Hematopoietic multipotent progenitor cell treated with erythropoietin and hydrocortisone succinate and interleukin-3 and kit ligand, for 4 days (in vitro differentiated cells): ENCODE measurements at regions not wholly inside any gene's neighbourhood (a gene's known extent, or its start where the extent isn't known, plus 50 kb on each side); places are given as distances from the start of the nearest gene placed in this dataset.

Experiments used
- DNase-seq: peaks from one replicate; pipeline ENCODE4 v3.0.0-alpha.2; 2015

DNA sequence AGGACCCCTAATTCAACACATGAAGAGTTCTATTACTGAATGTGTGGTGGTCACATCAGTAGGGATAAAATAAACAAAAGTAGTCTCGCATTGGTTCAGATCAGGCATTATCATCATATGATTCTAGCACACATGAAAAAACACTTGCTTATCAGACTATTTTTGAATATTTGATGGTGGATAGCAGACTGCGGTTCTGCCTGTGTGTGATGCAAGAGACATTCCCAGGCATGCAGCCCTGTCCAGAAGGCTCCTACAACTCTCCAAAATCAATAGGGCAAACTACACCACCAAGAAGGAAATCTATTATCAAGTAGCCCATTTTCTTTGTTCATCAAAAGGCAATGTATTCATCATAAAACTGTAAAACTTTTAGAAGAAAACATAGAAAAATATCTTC lies 304.7 kb downstream of the DUSP10 start:
- no peak for DNase-seq

DNA sequence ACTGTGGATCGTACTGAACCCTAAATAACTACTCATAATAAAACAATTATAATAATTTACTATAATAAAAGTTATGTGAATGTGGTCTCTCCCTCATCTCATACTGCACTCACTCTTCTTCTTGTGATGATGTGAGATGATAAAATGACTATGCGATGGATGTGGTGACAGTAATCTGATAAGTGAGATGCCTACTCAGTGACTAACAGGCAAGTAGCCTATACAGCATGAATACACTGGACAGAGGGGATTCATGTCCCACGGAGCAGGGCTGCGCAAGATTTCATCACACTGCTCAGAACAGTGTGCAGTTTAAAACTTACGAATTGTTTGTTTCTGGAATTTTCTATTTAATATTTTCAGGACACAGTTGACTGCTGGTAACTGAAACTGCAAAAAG lies 304.0 kb downstream of the DUSP10 start:
- DNase-seq: no peak

DNA sequence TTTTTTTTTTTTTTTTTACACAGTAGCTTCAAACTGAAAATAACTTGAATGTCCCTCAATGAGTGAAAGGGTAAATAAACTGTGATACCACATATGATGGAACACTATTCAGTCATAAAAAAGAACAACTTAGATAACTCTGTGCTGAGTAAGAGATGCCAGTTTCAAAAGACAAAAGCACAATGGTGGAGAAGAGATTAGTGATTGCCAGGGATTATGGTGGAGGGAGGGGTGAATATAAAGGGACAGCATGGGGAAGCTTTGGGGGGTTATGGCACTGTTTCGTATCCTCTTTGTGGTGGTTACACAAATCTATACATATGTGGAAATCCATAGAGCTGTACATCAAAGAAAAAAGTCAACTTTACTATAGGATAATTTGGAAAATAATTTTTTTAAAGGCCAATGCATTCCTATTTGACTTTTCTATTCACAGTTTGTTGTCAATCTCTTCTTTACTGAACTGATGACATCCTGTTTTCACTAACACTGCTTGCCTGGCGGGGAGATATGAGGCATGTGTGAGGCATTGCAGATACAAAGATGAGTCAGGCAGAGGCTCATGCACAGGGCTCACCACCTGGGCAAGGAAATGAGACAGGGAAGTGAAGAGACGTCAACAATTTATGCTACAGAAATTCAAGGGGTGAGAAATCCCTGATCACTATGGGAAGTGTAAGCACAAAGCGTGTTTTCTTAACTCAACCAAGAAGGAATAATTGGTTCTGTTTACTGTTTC lies 302.7 kb downstream of the DUSP10 start:
- peak; percentile 13 for DNase-seq

DNA sequence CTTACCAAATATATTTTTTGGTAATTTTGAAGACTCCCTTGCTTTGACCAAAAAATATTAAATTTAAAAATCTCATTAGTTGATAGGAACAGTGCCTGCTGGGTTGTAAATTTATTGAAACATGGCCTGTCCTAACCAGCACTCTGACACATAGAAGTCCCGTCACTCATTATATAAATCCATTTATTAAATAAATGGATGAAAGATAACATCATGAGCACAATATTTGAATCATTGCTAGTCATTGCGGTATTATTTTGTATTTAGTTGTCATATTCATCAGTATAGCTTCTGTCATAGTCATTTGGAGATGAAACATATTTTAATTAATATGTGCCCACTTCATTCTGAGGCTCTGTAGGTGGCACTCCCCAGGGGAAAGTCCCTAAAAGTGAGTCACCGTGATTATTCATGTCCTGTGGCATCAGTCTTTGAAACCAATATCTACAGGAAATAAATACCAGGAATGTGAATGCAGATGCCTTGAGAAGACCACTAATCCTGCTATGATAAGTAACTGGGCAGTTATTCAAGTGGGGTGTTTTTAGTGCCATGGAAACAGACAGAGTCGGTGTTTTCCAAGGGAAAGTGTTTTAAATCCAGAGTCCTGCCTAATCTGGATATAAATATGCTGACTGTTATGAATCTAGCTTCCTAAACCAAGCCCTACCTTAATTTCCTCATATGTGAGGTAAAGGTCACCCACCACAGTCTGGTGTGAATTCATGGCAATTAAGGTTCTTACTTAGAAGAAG lies 302.0 kb downstream of the DUSP10 start:
- peak; percentile 3 for DNase-seq

DNA sequence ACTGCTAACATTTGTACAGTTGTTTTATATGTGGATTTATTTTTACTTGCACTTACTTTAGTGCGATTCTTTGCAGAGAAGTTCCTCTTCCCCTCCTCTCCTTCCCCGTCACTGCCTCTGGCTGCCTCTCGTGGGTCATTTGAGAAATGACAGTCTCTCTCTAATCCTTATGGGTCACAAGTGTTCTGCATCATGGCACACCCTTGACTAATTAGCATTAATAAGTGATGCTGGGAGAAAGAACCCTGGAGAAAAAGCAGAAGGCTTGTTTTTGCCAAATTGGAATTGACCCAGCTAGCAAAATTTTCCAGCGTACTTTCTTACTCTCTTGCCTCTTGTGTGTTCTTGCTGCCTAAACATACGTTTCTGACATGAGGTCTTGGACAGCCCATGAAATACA lies 301.2 kb downstream of the DUSP10 start:
- DNase-seq: peak; percentile 54

DNA sequence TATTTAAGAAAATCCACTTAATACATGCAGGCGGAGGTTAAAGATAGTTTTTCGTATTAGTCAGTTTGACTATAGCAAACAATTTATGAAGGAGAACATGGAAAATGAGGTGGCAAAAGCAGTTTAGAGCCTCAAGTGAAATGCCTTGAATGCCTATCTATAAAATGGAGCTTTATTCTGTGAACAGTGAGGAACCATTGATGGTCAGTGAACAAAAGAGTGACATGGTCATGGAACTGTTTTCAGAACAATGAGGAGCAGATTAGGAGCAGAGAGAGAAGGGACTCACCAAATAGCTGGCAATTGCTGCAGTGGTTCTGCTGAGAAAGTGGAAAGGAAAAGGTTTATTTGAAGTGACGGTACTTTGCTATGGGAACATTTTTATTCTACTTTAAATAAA lies 299.8 kb downstream of the DUSP10 start:
- DNase-seq: no peak

DNA sequence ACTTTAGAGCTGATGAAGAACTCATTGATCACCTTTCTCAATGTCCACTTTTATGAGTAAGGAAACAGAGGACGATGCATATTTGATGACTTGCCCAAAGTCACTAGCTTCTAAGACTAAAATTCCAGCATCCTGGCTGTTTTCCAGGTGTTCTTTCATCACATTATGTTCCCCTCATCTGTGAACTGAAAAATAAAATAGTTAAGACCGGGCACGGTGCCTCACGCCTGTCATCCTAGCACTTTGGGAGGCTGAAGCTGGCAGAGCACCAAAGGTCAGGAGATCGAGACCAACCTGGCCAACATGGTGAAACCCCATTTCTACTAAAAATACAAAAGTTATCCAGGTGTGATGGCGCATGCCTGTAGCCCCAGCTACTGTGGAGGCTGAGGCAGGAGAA lies 297.5 kb downstream of the DUSP10 start:
- no peak for DNase-seq

DNA sequence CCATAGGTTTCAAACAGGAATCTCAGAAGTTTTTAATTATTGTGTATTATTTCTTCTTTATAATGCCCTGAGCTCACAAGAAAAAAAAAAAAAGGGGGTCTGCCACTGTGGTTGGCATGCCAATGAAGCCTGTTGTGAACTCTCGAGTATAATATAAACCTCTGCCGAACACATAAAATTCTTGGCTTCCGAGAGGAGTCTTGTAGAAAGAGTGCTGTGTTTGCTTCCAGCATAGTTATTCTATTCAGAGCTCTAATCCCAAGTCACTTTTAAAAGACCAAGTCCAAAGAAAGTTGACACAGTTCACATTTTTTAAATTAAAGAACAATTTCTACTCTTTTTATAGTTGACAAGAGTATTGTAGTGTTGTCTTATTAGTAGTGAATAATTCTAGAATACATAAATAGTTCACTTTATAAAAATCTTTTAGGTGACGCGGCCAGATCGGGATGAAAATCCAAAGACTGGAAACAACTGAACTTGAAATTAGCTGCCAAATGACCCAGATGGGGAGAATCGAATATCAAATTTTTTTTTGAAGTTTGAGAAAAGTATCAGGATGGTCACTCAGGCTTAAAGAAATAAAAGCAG lies 293.2 kb downstream of the DUSP10 start:
- no peak for DNase-seq

DNA sequence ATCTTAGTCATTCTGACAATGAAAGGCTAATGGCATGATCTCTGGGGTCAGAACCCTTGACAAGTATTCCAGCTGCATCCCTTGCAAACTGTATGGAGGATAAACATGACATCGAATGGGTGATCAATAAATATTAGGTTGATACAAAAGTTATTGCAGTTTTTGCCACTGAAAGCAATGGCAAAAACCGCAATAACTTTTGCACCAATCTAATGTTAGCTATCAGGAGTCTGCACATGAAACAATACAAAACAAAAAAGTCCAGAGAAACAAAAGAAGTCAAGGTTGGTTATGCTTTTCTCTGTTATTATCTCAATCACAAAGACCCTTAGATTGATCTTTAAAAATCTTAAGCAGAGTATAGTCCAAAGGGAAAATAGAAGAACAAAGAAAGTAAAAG lies 292.7 kb downstream of the DUSP10 start:
- no peak for DNase-seq

DNA sequence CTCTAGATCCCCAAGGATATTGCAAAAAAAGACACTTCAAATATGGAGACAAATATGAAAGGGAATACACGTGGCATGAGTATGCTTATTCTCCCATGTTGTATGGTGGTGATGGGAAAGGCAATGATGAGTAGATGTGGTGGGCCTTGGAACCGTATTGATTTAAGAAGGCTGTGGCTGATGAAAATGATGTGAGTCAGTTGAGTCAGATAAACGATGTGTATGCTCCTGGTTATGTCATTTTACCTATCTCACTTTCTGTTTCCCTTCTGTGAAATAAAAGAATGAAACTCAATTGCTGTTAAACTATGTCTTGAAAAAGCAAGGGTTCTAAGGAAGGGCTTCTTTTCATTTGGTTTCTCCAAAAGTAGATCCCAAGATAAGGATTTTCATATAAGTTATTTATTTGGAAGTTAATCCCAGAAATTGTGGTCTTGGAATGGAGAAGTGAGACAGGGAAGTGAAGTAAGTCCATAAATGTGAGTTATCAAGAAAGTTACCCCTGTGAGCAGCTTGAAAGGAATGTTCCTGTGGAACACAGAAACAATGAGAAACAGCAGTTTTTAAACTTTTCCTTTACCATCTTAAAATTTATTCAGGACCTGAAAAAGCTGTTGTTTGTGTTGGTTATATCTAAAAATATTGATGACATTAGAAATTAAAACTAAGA lies 292.0 kb downstream of the DUSP10 start:
- no peak for DNase-seq

DNA sequence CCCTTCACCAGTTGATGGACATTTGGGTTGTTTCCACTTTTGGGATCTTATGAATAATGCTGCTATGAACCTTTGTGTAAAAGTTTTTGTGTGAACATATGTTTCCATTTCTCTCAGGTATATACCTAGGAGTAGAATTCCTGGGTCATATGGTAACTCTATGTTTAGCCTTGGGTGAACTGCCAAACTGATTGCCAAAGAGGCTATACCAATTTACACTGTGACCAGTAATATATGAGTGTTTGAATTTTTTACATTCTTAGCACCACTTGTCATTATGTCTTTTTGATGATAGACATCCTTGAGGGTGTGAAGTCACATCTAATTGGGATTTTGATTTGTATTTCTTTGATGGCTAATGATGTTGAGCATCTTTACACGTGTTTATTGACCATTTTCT lies 290.1 kb downstream of the DUSP10 start:
- no peak for DNase-seq

DNA sequence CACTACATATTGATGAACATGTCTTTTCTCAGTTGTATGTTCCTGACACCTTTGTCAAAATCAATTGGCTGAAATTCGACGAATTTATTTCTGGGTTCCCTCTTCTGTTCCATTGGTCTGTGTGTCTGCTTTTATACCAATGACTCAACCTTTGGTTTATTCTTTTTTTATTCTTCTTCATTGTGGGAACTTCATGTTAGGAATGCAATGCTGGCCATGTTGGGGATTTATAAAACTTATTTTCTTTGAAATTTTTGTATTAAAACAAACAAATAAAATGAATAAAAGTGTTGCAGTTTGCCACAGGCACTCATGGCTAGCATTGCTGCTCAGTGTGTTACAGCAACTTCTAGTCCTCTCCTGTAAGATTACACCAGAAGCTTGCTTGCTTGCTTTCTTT lies 287.8 kb downstream of the DUSP10 start:
- DNase-seq: no peak

DNA sequence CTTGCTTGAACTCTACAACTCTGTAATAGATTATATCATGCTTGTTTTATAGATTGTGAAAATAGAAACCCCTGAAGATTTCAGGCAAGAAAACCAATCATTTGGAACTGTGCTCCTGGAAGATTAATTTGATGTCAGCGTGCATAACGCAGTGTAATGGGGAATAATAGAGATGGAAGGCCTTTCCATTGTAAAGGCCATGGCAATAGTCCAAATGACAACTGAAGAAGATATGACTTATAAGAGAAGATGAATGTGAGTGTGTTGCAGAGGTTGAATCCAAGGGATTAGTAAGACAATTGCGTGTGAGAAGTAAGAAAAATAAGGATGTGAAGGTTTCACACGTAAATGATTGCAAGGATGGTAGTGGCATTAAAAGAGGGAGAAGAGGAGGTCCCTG lies 285.0 kb downstream of the DUSP10 start:
- DNase-seq: no peak

DNA sequence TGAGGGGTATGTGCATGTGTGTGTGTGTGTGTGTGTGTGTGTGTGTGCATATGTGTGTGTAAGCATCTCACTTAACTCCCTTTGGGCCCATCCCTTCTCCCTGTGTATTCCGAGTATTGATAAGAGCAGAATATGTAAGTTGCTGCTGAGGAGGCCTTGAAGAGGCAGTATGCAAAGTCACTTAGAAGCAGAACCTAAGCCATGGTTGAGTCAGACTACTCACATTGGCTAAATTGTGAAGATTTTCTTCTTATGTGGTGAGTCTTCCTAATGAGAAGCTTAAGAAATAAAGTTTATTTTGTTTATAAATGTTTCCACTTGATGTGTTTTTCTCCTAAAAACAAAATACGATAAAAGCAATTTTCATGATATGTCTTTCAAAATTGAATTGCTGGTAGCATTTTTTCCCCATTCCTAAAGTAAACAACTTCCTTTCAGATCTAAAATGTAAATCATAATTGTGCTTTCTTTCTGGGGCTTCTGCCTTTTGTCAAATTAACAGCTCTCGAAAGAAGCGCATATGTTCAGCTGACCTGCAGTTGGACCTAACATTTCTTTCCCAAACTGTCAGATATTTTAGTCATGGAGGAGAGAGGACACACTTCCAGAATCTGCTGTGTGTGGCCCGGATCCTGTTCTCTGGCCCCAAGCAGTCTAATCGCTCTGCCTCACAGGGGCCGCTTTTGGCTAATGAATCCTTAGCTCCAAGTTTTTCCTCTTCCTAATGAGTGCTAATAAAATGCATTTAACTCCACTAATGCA lies 284.0 kb downstream of the DUSP10 start:
- DNase-seq: no peak

DNA sequence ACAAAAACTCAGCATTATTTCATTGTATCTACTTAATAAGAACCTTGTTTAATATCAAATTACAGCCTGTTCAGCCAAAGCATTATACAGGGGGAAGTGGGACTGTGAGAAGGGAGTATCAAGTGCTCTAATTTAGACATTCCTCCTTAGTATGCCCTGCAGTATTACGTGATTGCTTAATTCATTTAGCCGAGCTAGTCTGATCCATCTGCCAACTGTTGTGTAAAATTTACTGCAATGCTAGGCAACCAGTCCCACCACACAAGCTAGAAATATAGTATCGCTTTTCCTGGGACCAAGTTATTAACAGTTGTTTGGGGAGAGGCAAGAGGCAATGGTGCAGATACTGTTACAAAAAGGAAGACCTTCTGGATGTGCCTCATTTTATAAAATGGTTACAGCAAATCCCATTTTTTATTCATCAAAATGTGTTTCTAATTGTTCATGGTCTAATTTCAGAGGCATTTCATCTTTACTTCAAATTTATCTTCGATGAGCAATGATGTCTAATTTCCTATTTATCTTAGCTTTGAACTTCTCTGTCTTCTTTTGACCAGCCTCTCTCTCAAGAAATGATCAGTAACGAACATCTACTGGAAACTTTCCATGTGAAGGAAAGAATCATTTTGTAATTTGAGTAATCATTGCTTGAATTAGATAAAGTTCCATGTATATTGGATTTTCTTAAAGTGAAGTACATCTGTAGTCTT lies 283.3 kb downstream of the DUSP10 start:
- DNase-seq: no peak

DNA sequence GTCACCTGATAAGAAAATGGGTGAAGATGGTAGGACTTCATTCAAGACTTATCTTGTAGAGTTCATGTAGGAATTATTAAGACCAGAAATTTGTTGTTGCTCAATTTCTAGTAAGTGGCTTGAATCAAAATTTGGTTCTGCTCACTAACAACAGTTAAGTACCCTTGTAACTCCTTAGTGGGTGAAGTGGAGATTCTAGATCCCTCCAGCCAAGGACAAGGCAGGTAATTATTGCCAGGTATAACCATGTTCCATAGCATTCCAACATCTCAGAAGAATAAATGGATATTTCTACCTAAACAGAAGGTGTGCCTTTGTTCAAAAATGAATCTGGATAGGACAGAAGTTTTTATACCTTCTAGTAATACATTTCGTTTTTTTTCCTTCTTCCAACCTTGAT lies 282.3 kb downstream of the DUSP10 start:
- DNase-seq: no peak

DNA sequence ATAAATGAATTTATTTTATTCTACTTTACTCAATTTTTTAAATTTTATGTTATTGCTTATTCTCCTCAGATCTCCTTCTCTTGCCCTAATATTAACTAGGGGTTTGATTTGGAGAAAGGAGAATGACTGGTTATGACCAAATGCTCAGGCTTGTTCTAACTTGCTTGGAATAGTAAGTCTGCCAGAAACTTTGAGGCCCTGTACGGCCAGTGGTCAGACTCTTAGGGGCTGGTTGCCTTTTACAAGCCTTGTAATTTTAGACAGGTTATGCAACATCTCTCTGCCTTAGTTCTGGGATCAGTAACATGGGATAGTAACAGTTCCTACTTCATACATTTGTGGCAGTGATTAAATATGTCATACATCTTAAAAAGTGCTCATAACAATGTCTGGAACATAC lies 279.5 kb downstream of the DUSP10 start:
- DNase-seq: no peak

DNA sequence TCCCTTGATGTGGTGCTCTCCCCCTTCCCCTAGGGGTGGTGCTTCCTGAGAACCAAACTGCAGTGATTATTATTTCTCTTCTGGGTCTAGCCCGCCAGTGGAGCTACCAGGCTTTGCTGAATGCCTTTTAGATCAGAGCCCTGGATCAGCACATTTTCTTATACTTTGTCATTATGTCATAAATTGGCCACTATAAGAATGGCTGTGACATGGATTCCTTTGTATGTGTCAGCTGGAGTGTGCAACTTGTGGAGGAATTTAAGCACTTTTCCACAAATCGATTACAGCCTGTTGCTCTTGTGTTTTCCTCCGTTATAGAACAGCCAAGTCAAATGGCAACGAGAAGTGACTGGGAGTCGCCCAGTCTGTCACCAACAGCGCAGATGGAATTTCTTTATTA lies 273.3 kb downstream of the DUSP10 start:
- no peak for DNase-seq

DNA sequence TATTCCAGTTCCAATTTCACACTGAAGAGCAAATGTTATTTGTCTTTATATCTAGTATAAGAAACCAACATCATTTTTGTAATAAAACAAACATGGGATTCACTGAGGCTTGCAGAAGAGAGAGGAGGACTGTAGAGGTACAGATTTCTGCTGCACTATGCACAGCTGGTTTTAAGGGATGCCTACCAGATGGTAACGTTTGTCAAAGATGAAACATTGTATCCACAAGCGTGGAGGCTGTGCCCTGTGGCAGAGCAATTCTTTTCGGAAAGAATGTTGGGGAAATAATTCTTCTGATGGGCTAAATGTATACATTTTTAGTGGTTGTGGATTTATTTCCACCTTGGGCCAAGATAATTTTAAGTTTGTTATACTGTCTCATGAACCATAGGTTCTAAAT lies 272.4 kb downstream of the DUSP10 start:
- no peak for DNase-seq

DNA sequence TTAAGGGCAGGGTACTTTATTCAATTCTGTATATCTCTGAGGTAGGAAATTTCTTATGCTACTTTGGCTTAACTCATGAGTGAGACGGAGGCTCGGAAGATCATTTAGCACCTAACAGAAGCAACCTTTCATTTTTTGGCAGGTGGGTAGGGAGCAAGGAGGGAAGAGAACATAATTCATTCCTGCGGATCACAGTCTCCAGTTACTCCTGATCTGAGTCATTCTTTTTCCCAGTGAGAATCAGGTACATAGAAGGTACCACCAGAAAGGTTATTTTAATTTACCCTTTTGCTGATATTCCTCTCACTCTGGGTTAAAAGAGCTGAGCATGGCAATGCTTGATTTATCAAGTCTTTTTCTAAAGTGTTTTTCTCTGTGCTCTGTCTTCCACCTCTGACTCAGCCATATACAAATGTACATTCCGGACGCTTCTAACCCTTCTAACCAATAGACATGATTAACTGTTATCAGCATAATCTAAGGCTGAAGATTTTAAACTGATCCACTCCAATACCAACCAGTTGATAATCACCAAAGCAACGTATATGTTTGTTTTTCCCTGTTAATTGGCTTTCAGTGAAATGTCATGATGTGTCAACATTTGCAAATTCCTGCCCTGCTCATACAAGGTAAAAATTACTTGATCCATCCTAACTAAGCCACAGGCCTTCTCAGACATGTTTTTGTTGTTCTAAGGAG lies 271.7 kb downstream of the DUSP10 start:
- no peak for DNase-seq

DNA sequence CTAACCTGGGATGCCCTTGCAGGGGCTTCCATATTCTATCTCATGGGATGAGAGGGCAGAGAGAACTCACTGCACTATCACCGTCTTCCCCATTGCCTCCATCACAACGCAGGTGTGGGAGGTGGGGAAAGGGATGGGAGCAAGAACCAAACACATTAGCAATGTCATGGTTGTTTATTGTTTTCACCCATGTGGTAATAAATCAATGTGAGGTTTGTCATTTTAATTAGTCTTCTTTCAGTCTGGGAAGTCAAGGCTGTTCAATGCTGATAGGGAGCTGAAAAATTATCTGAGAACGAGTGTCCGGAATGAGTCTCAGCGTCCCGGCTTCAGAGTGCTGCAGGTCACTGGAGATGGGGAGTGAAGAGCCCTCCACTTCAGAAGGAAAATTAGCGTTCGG lies 268.5 kb downstream of the DUSP10 start:
- DNase-seq: no peak

DNA sequence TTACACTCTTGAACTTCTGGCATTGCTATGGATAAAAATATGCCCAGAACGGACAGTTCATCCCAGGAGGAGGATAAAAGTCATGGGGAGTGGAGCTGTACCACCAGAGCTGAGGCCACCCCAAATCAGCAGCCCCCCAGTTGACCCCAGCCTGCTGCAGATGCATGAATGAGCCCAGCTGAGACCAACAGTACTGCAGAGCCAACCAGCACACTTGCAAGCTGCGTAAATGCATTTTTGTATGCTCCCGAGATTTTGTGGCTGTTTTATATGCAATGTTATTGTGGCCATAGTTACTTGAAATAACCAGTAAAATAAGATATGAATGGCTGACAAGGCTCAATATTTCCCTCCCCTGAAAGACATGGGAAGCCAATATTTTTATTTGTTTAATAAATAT lies 264.6 kb downstream of the DUSP10 start:
- DNase-seq: no peak
